H9 (cell line): ENCODE measurements at regions not wholly inside any gene's neighbourhood (a gene's known extent, or its start where the extent isn't known, plus 50 kb on each side); places are given as distances from the start of the nearest gene placed in this dataset.

Experiments used
- DNase-seq: peaks from one replicate; pipeline ENCODE4 v3.0.0-alpha.2; 2017
- H2AFZ ChIP-seq: one replicate; pipeline ENCODE4 v1.6.1; 2013; ENCODE audit warnings: mild to moderate bottlenecking, low read length, control low read depth, moderate library complexity
- H2AK5ac ChIP-seq: 2 replicates; pipeline ENCODE4 v1.6.1; 2013; ENCODE audit warnings: low read length, control low read depth, mixed read lengths; ENCODE audit not compliant: insufficient read length
- H2BK120ac ChIP-seq: one replicate; pipeline ENCODE4 v1.6.1; 2013; ENCODE audit warnings: low read depth, mild to moderate bottlenecking, low read length, control low read depth, inconsistent platforms; ENCODE audit not compliant: poor library complexity, severe bottlenecking
- H2BK12ac ChIP-seq: 2 replicates; pipeline ENCODE4 v1.6.1; 2013; ENCODE audit warnings: low read length, control low read depth, mixed read lengths, low read depth; ENCODE audit not compliant: insufficient read length
- H2BK15ac ChIP-seq: 2 replicates; pipeline ENCODE4 v1.6.1; 2013; ENCODE audit warnings: low read depth, low read length, control low read depth
- H2BK20ac ChIP-seq: one replicate; pipeline ENCODE4 v1.6.1; 2013; ENCODE audit warnings: low read depth, mild to moderate bottlenecking, low read length, control low read depth, inconsistent platforms; ENCODE audit not compliant: poor library complexity, severe bottlenecking
- H2BK5ac ChIP-seq: 2 replicates; pipeline ENCODE4 v1.6.1; 2013; ENCODE audit warnings: low read length, control low read depth, mixed read lengths; ENCODE audit not compliant: insufficient read length
- H3K14ac ChIP-seq: 2 replicates; pipeline ENCODE4 v1.6.1; 2013; ENCODE audit warnings: low read length, control low read depth; ENCODE audit not compliant: insufficient read depth
- H3K18ac ChIP-seq: 2 replicates; pipeline ENCODE4 v1.6.1; 2013; ENCODE audit warnings: low read depth, mild to moderate bottlenecking, mixed read lengths, low read length, control low read depth; ENCODE audit not compliant: insufficient read length
- H3K23ac ChIP-seq: 2 replicates; pipeline ENCODE4 v1.6.1; 2013; ENCODE audit warnings: low read length, control low read depth, mixed read lengths, low read depth; ENCODE audit not compliant: insufficient read length
- H3K23me2 ChIP-seq: 2 replicates; pipeline ENCODE4 v1.6.1; 2013; ENCODE audit warnings: low read depth, mild to moderate bottlenecking, mixed read lengths, low read length, control low read depth; ENCODE audit not compliant: insufficient read length, poor library complexity, severe bottlenecking
- H3K27ac ChIP-seq: 2 replicates; pipeline ENCODE4 v1.5.1; 2013; ENCODE audit warnings: low read length, control low read depth, mixed read lengths, low read depth; ENCODE audit not compliant: insufficient read length
- H3K27me3 ChIP-seq: 2 replicates; pipeline ENCODE4 v1.6.1; 2013; ENCODE audit warnings: low read length, control low read depth, inconsistent platforms; ENCODE audit not compliant: insufficient read depth
- H3K4ac ChIP-seq: 2 replicates; pipeline ENCODE4 v1.6.1; 2013; ENCODE audit warnings: low read depth, mild to moderate bottlenecking, control low read depth, inconsistent platforms, low read length, moderate library complexity
- H3K4me1 ChIP-seq: 2 replicates; pipeline ENCODE4 v1.6.1; 2013; ENCODE audit warnings: low read length, control low read depth, inconsistent platforms; ENCODE audit not compliant: insufficient read depth
- H3K4me2 ChIP-seq: 2 replicates; pipeline ENCODE4 v1.6.1; 2013; ENCODE audit warnings: low read length, control low read depth, mixed read lengths; ENCODE audit not compliant: insufficient read length, insufficient read depth
- H3K56ac ChIP-seq: 2 replicates; pipeline ENCODE4 v1.6.1; 2013; ENCODE audit warnings: low read depth, mild to moderate bottlenecking, mixed read lengths, low read length, control low read depth; ENCODE audit not compliant: insufficient read length
- H3K79me1 ChIP-seq: 2 replicates; pipeline ENCODE4 v1.6.1; 2013; ENCODE audit warnings: low read depth, mild to moderate bottlenecking, moderate library complexity, low read length, control low read depth, inconsistent platforms; ENCODE audit not compliant: insufficient read depth, poor library complexity, severe bottlenecking
- H3K79me2 ChIP-seq: 2 replicates; pipeline ENCODE4 v1.6.1; 2013; ENCODE audit warnings: low read length, control low read depth, inconsistent platforms; ENCODE audit not compliant: insufficient read depth
- H3K9ac ChIP-seq: 2 replicates; pipeline ENCODE4 v1.6.1; 2013; ENCODE audit warnings: low read length, control low read depth, mixed read lengths; ENCODE audit not compliant: insufficient read length; ENCODE audit errors: extremely low read depth
- H3K9me3 ChIP-seq: one replicate; pipeline ENCODE4 v1.6.1; 2013; ENCODE audit warnings: low read depth, low read length, inconsistent platforms; ENCODE audit not compliant: control insufficient read depth
- H3T11ph ChIP-seq: one replicate; pipeline ENCODE4 v1.6.1; 2013; ENCODE audit warnings: mild to moderate bottlenecking, low read length, control low read depth, inconsistent platforms
- H4K20me1 ChIP-seq: one replicate; pipeline ENCODE4 v1.6.1; 2013; ENCODE audit not compliant: control insufficient read depth, insufficient read length, insufficient read depth
- H4K5ac ChIP-seq: 2 replicates; pipeline ENCODE4 v1.6.1; 2013; ENCODE audit warnings: low read depth, mild to moderate bottlenecking, mixed read lengths, low read length, control low read depth; ENCODE audit not compliant: insufficient read length
- H4K8ac ChIP-seq: replicated peaks from 2 replicates; pipeline ENCODE4 v1.6.1; 2013; ENCODE audit warnings: low read length, control low read depth, mixed read lengths, low read depth; ENCODE audit not compliant: insufficient read length
- H4K91ac ChIP-seq: 2 replicates; pipeline ENCODE4 v1.6.1; 2013; ENCODE audit warnings: low read depth, mild to moderate bottlenecking, moderate library complexity, mixed read lengths, low read length, control low read depth; ENCODE audit not compliant: insufficient read length
- H3K27ac Mint-ChIP-seq, 3 experiments: 2 replicates in 2 of 3; 3 replicates in 1 of 3; pipeline ENCODE4 v1.8.0; 2020 to 2021; ENCODE audit warnings: mixed read lengths in 3 of 3, mild to moderate bottlenecking in 1 of 3, moderate library complexity in 1 of 3
- H3K27me3 Mint-ChIP-seq: 2 replicates; pipeline ENCODE4 v1.8.0; 2021; ENCODE audit warnings: low read depth, mild to moderate bottlenecking, moderate library complexity, mixed read lengths
- H3K36me3 Mint-ChIP-seq, 3 experiments: 2 replicates in 2 of 3; 3 replicates in 1 of 3; pipeline ENCODE4 v1.8.0; 2020 to 2021; ENCODE audit warnings: low read depth in 3 of 3, mixed read lengths in 3 of 3; ENCODE audit not compliant: insufficient read depth in 1 of 3
- H3K4me1 Mint-ChIP-seq, 2 experiments: 2 replicates each; pipeline ENCODE4 v1.8.0; 2020; ENCODE audit warnings: mixed read lengths in 2 of 2
- H3K4me3 Mint-ChIP-seq, 2 experiments: 2 replicates in 1 of 2; 3 replicates in 1 of 2; pipeline ENCODE4 v1.8.0; 2020 to 2021; ENCODE audit warnings: mild to moderate bottlenecking in 2 of 2, mixed read lengths in 2 of 2, moderate library complexity in 1 of 2
- H3K9me3 Mint-ChIP-seq, 2 experiments: 2 replicates in 1 of 2; 3 replicates in 1 of 2; pipeline ENCODE4 v1.8.0; 2020; ENCODE audit warnings: mild to moderate bottlenecking in 2 of 2, mixed read lengths in 2 of 2, moderate library complexity in 1 of 2
- WGBS: extraction: QIAGEN DNeasy Blood & Tissue Kit; methylation state at CpG from one replicate; pipeline ENCODE4 v1.1.7; 2013; ENCODE audit warnings: missing lambda C conversion rate, low lambda C conversion rate, mixed read lengths; ENCODE audit not compliant: insufficient read length; ENCODE audit errors: extremely low coverage; 5-methylcytosine and 5-hydroxymethylcytosine counted together
- TF ChIP-seq, protein P1 (sequence below): fragments of 200-600 bp; sonication (generic); conservative IDR thresholded peaks from 3 replicates; pipeline ENCODE4 v1.8.0; 2021; ENCODE audit warnings: antibody characterized with exemption, mild to moderate bottlenecking

GRCh38 chr6:154921482-154921881 lies 73.6 kb upstream of the TIAM2 start:
- H3K4me1 Mint-ChIP-seq, result peaks cover 10 to 20% of the 10 kb centered on the region in 2 experiments
- no peak overlapping the region for H2BK15ac ChIP-seq
- no peak overlapping the region for H4K5ac ChIP-seq
- no peaks in the 10 kb centered on the region for H3K79me1 ChIP-seq
- no peaks in the 10 kb centered on the region for H3K23me2 ChIP-seq
- no peak for DNase-seq
- no peak overlapping the region for H2AFZ ChIP-seq
- no peak overlapping the region for H2BK12ac ChIP-seq
- no peak overlapping the region for H3K4me3 Mint-ChIP-seq
- no peaks in the 10 kb centered on the region for H3K79me2 ChIP-seq
- no peaks in the 10 kb centered on the region for H4K20me1 ChIP-seq
- H3K23ac ChIP-seq, result no peak overlapping the region
- no peaks in the 10 kb centered on the region; a peak in 1 of 7 replicates for H3K36me3 Mint-ChIP-seq
- no peak overlapping the region for H3K27ac ChIP-seq
- no peak overlapping the region for H3K18ac ChIP-seq
- no peak overlapping the region for H3K4me2 ChIP-seq
- H3K56ac ChIP-seq, result no peak overlapping the region
- H2BK120ac ChIP-seq, result no peak overlapping the region
- no peak overlapping the region for H3K4ac ChIP-seq
- H4K8ac ChIP-seq, result no peak overlapping the region
- H3K14ac ChIP-seq, result no peak overlapping the region
- no peak overlapping the region for H3K9ac ChIP-seq
- no peaks in the 10 kb centered on the region; the same call in 1 of the 2 replicates for H3K4me1 ChIP-seq
- no peaks in the 10 kb centered on the region for H3K27me3 Mint-ChIP-seq
- no peaks in the 10 kb centered on the region for H3K27me3 ChIP-seq
- H3K9me3 ChIP-seq, result no peaks in the 10 kb centered on the region
- H4K91ac ChIP-seq, result no peak overlapping the region
- peak overlapping the region in 1 of 3 experiments; percentile 87; a peak in 2 of 7 replicates for H3K27ac Mint-ChIP-seq
- H2BK5ac ChIP-seq, result no peak overlapping the region
- H2BK20ac ChIP-seq, result no peak overlapping the region
- no peaks in the 10 kb centered on the region for H3K9me3 Mint-ChIP-seq
- H3T11ph ChIP-seq, result no peak overlapping the region
- TF ChIP-seq, protein P1, sequence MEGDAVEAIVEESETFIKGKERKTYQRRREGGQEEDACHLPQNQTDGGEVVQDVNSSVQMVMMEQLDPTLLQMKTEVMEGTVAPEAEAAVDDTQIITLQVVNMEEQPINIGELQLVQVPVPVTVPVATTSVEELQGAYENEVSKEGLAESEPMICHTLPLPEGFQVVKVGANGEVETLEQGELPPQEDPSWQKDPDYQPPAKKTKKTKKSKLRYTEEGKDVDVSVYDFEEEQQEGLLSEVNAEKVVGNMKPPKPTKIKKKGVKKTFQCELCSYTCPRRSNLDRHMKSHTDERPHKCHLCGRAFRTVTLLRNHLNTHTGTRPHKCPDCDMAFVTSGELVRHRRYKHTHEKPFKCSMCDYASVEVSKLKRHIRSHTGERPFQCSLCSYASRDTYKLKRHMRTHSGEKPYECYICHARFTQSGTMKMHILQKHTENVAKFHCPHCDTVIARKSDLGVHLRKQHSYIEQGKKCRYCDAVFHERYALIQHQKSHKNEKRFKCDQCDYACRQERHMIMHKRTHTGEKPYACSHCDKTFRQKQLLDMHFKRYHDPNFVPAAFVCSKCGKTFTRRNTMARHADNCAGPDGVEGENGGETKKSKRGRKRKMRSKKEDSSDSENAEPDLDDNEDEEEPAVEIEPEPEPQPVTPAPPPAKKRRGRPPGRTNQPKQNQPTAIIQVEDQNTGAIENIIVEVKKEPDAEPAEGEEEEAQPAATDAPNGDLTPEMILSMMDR, result no peak
- H2AK5ac ChIP-seq, result no peak overlapping the region
- WGBS, result no CpG with 5 or more reads among the region's 4 CpGs
